IMR-90 (cell line): ENCODE measurements at regions not wholly inside any gene's neighbourhood (a gene's known extent, or its start where the extent isn't known, plus 50 kb on each side); places are given as distances from the start of the nearest gene placed in this dataset.

Experiments used
- CEBPB ChIP-seq: IDR thresholded peaks from 2 replicates; pipeline ENCODE4 v1.6.1; 2012; ENCODE audit warnings: low read depth, low read length, improper control_type of control experiment
- FOS ChIP-seq: fragments of 150-350 bp; IDR thresholded peaks from 2 replicates; pipeline ENCODE4 v1.6.1; 2016; ENCODE audit warnings: low read depth, low read length
- MXI1 ChIP-seq: IDR thresholded peaks from 2 replicates; pipeline ENCODE4 v1.6.1; 2012; ENCODE audit warnings: low read depth, mild to moderate bottlenecking, low read length, moderate library complexity, borderline replicate concordance
- POLR2A ChIP-seq: IDR thresholded peaks from 2 replicates; pipeline ENCODE4 v1.6.1; 2012; ENCODE audit warnings: mild to moderate bottlenecking, low read depth, low read length
- TF ChIP-seq, protein P1 (sequence below): conservative IDR thresholded peaks from 2 replicates; pipeline ENCODE4 v1.5.1; 2012; ENCODE audit warnings: mild to moderate bottlenecking, low read depth, low read length, improper control_type of control experiment

DNA sequence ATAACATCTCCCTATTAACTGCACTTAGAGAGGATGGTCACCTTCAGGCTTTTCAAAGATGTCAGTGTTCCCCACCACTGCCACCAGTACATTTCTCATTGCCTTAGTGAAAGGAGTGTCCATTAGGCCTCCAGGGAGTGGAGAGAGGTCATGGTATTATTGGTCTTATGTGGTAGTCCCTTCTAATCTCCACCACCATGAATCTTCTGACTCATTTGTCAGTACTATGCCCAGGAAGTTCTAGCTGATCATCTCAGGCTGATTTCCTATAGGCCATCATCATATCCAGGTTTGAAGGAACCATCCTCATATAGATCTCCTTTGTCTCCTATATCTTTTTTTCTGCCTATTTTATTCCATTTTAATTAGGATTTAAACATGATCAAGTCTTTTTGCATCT, 221.5 kb downstream of the CYB561 start:
- no peak for TF ChIP-seq POLR2A
- TF ChIP-seq, protein P1, sequence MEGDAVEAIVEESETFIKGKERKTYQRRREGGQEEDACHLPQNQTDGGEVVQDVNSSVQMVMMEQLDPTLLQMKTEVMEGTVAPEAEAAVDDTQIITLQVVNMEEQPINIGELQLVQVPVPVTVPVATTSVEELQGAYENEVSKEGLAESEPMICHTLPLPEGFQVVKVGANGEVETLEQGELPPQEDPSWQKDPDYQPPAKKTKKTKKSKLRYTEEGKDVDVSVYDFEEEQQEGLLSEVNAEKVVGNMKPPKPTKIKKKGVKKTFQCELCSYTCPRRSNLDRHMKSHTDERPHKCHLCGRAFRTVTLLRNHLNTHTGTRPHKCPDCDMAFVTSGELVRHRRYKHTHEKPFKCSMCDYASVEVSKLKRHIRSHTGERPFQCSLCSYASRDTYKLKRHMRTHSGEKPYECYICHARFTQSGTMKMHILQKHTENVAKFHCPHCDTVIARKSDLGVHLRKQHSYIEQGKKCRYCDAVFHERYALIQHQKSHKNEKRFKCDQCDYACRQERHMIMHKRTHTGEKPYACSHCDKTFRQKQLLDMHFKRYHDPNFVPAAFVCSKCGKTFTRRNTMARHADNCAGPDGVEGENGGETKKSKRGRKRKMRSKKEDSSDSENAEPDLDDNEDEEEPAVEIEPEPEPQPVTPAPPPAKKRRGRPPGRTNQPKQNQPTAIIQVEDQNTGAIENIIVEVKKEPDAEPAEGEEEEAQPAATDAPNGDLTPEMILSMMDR: no peak
- TF ChIP-seq MXI1: no peak
- TF ChIP-seq FOS: no peak
- no peak for TF ChIP-seq CEBPB
